ENCODE measurements at regions not wholly inside any gene's neighbourhood (a gene's known extent, or its start where the extent isn't known, plus 50 kb on each side); places are given as distances from the start of the nearest gene placed in this dataset.

DNA sequence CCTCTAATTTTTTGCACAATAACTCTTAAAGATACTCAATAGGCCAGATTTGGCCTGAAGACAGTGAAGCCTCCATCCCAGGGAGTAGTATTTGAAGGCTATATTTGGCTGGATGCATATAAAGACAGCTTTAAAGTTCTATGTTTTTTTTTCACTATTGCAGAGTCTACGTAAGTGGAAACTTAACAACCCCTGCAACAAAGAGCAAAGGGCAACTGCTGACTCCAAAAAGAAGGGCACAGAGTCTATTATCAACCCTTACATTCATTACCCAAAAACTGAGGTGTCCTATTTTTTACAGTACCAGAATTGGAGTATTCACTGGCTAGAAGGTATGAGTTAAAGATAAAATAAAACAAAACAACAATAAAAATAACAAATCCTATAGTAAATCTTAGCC, 329.8 kb upstream of the PKN2 start:
- H3K4me3 ChIP-seq (ENCODE audit: low read depth, low read length): no peak overlapping the region
- no peaks in the 10 kb centered on the region for H3K36me3 ChIP-seq (ENCODE audit: control insufficient read depth, insufficient read depth, low read length)
- no peaks in the 10 kb centered on the region for H3K27me3 ChIP-seq (ENCODE audit: control insufficient read depth, insufficient read depth, low read length)
- no peaks in the 10 kb centered on the region for H3K4me1 ChIP-seq (ENCODE audit: control insufficient read depth, insufficient read depth, low read length)
- H3K9me3 ChIP-seq (ENCODE audit: control insufficient read depth, insufficient read depth, low read length): no peaks in the 10 kb centered on the region
- no peak overlapping the region for H3K9ac ChIP-seq (ENCODE audit: low read depth, low read length)

DNA sequence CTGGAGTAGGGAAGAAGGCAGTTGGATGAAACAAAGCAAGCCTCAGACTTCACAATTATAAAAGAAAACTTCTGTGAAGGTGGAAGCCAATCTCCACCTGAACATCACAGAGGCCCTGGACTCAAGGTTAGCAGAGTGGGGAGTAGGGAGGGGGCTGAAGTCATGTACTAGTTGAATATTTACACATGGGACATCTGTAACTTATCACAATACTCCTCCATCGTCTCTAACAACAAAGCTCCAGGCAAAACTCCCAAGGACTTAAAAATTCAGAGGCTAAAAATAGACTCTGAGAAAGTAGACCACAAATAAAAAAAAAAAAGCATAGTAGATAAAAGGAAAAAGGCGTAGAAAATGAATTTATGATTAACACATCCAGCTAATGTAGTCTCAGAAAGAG, 326.3 kb upstream of the PKN2 start:
- Histone ChIP-seq H3K9ac (ENCODE audit: low read depth, low read length) (no peak overlapping the region), H3K36me3 (ENCODE audit: control insufficient read depth, insufficient read depth, low read length) (no peaks in the 10 kb centered on the region), H3K4me1 (ENCODE audit: control insufficient read depth, insufficient read depth, low read length) (no peaks in the 10 kb centered on the region), H3K9me3 (ENCODE audit: control insufficient read depth, insufficient read depth, low read length) (no peaks in the 10 kb centered on the region), H3K27me3 (ENCODE audit: control insufficient read depth, insufficient read depth, low read length) (no peaks in the 10 kb centered on the region), H3K4me3 (ENCODE audit: low read depth, low read length) (no peak overlapping the region)

DNA sequence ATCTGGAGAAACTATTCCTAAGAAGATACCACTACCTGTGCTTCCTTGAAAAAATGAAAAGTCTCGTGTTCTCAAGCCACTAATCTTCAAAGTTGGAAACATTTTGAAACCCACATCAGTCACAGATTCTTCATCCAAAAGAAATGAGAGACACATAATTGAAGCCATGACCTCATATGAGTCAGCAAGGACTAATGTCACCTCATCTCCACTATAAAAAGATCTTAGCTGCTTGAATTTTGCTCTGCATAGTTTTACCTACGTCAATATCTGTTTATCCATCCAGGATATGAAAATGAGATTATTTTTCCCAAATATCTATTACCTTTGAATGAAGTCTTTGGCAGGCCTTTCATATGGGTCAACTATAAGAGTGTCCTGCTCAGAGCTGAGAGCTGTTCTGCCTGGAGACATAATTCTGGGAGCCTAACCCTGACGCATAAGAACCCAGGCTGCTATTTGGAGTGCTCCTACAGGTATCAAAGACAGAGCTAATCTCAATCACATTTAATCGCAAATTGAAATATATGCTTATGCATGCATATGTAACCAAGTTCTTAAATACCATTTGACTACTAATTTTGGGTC, 312.5 kb upstream of the PKN2 start:
- Histone ChIP-seq H3K4me1 (ENCODE audit: control insufficient read depth, insufficient read depth, low read length) (no peaks in the 10 kb centered on the region), H3K27me3 (ENCODE audit: control insufficient read depth, insufficient read depth, low read length) (no peaks in the 10 kb centered on the region), H3K9me3 (ENCODE audit: control insufficient read depth, insufficient read depth, low read length) (no peaks in the 10 kb centered on the region), H3K9ac (ENCODE audit: low read depth, low read length) (no peak overlapping the region), H3K4me3 (ENCODE audit: low read depth, low read length) (no peak overlapping the region), H3K36me3 (ENCODE audit: control insufficient read depth, insufficient read depth, low read length) (no peaks in the 10 kb centered on the region)

DNA sequence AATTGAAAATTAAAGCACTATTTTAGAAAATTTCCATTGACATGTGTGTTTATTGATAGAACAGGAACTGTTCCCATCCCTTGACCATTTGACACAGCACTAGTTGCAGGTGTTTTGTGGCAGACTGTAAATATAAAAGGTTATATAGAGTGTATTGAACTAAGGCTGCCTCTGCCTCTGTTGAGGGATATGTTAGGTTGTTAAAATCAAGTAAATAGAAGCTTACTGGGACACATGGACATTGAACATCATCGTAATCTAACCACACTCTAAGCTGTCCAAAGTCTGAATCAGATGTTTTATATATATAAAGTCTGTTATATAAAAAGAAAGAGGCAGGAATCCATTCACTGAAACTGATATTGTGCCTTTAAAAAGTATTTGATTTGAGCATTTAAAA, 308.1 kb upstream of the PKN2 start:
- H3K4me1 ChIP-seq (ENCODE audit: control insufficient read depth, insufficient read depth, low read length): no peaks in the 10 kb centered on the region

DNA sequence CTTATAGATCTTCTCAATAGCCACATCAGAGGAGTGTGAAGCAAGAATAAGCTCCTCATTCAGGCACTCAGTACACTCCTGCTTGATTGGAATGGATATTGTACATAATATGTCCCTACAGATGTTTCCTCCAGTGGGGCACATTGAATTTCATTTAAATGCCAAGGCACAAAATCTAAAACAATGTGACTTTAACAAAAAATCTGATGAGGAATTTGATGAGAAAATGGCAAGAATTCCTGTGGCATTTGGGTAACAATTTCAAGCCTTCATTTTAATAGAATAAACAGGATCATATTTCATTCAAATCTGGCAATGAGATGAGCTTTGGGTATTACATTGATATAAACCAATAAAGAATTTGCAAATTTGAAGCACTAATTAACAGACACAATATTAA, 307.7 kb upstream of the PKN2 start:
- Histone ChIP-seq H3K9me3 (ENCODE audit: control insufficient read depth, insufficient read depth, low read length) (no peaks in the 10 kb centered on the region), H3K9ac (ENCODE audit: low read depth, low read length) (no peak overlapping the region), H3K4me3 (ENCODE audit: low read depth, low read length) (no peak overlapping the region), H3K4me1 (ENCODE audit: control insufficient read depth, insufficient read depth, low read length) (no peaks in the 10 kb centered on the region), H3K36me3 (ENCODE audit: control insufficient read depth, insufficient read depth, low read length) (no peaks in the 10 kb centered on the region), H3K27me3 (ENCODE audit: control insufficient read depth, insufficient read depth, low read length) (no peaks in the 10 kb centered on the region)

More for the DNA sequence above, 308.1 kb upstream of the PKN2 start:
- H3K9ac ChIP-seq (ENCODE audit: low read depth, low read length): no peak overlapping the region
- no peaks in the 10 kb centered on the region for H3K9me3 ChIP-seq (ENCODE audit: control insufficient read depth, insufficient read depth, low read length)
- H3K36me3 ChIP-seq (ENCODE audit: control insufficient read depth, insufficient read depth, low read length): no peaks in the 10 kb centered on the region
- H3K4me3 ChIP-seq (ENCODE audit: low read depth, low read length): no peak overlapping the region
- no peaks in the 10 kb centered on the region for H3K27me3 ChIP-seq (ENCODE audit: control insufficient read depth, insufficient read depth, low read length)

DNA sequence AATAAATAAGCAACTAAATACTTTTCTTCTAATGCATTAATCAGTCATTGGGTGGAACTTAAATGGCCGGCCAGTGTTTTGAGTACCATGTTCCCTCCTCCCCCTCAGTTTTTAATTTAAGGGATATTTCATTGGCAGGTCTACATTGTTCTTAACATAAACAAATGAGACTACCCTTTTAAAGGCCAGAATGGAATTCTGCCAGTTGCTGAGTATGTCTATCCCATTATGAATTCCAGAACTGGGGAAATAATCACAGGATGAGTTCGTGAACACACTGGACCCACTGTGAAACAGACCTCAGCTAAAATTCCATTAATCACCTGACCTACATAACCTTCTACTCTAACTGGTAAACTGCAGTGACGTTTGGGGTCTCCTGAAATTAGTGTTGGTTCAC, 305.5 kb upstream of the PKN2 start:
- Histone ChIP-seq H3K4me3 (ENCODE audit: low read depth, low read length) (no peak overlapping the region), H3K4me1 (ENCODE audit: control insufficient read depth, insufficient read depth, low read length) (no peaks in the 10 kb centered on the region), H3K36me3 (ENCODE audit: control insufficient read depth, insufficient read depth, low read length) (no peaks in the 10 kb centered on the region), H3K9me3 (ENCODE audit: control insufficient read depth, insufficient read depth, low read length) (no peaks in the 10 kb centered on the region), H3K9ac (ENCODE audit: low read depth, low read length) (no peak overlapping the region), H3K27me3 (ENCODE audit: control insufficient read depth, insufficient read depth, low read length) (no peaks in the 10 kb centered on the region)

DNA sequence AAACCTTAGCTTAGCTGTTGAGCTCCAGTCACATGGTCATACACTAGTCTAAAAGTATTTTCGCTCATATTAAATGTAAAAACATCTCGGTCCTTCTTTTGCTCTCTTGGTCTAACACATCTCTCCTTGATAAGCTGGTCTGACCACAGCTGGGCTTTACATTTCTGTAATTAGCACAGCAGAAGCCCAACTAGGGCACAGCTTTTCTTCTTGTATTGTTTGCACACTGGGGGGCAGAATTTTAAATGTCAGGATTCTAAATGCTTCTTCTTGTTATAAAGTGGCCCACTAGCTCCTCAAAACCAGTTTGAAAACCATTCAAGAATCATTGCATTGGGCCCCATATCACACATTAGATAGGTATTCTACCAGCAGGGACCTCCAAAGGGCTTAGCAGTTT, 289.1 kb upstream of the PKN2 start:
- Histone ChIP-seq H3K27me3 (ENCODE audit: control insufficient read depth, insufficient read depth, low read length) (no peaks in the 10 kb centered on the region), H3K4me1 (ENCODE audit: control insufficient read depth, insufficient read depth, low read length) (no peaks in the 10 kb centered on the region), H3K9ac (ENCODE audit: low read depth, low read length) (no peak overlapping the region), H3K9me3 (ENCODE audit: control insufficient read depth, insufficient read depth, low read length) (no peaks in the 10 kb centered on the region), H3K36me3 (ENCODE audit: control insufficient read depth, insufficient read depth, low read length) (no peaks in the 10 kb centered on the region), H3K4me3 (ENCODE audit: low read depth, low read length) (no peak overlapping the region)

DNA sequence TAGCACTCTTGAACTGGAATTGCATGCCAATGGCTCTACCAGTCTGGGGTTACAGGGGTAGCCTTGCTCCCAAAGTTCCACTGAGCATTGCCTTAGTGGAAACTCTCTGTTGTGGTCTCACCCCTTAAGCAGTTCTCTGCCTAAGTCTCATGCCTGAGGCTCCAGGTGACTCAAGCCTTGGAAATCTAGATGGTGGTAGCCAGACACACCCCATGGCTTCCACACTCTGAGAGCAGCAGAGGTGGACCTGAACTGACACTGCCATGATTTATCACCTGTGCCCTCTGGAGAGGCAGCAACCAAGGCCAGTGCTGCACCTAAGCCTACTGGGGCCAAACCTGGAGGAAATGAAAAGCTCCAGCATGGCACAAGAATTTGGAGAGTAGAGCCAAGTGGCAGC, 285.7 kb upstream of the PKN2 start:
- no peaks in the 10 kb centered on the region for H3K9me3 ChIP-seq (ENCODE audit: control insufficient read depth, insufficient read depth, low read length)
- no peaks in the 10 kb centered on the region for H3K36me3 ChIP-seq (ENCODE audit: control insufficient read depth, insufficient read depth, low read length)
- no peaks in the 10 kb centered on the region for H3K4me1 ChIP-seq (ENCODE audit: control insufficient read depth, insufficient read depth, low read length)
- no peaks in the 10 kb centered on the region for H3K27me3 ChIP-seq (ENCODE audit: control insufficient read depth, insufficient read depth, low read length)
- no peak overlapping the region for H3K9ac ChIP-seq (ENCODE audit: low read depth, low read length)
- H3K4me3 ChIP-seq (ENCODE audit: low read depth, low read length): no peak overlapping the region

DNA sequence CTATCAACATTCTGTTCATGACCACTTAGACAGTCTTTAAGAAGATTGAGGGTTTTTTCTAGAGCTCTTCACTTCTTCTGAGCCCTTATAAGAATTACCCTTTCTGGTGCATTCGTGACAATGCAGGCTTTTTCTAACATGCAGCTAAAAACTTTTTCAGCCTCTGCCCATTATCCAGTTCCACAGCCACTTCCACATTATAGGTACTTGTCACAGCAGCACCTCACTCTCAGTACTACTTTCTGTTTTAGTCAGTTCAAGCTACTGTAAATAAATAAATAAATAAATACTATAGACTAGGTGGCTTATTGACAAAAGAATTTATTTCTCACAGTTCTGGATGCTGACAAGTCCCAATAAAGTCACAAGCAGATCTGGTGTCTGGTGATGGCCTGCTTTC, 284.4 kb upstream of the PKN2 start:
- H3K4me3 ChIP-seq (ENCODE audit: low read depth, low read length): no peak overlapping the region
- no peaks in the 10 kb centered on the region for H3K36me3 ChIP-seq (ENCODE audit: control insufficient read depth, insufficient read depth, low read length)
- H3K9me3 ChIP-seq (ENCODE audit: control insufficient read depth, insufficient read depth, low read length): no peaks in the 10 kb centered on the region
- H3K9ac ChIP-seq (ENCODE audit: low read depth, low read length): no peak overlapping the region
- H3K4me1 ChIP-seq (ENCODE audit: control insufficient read depth, insufficient read depth, low read length): peaks cover 1% of the 10 kb centered on the region
- no peaks in the 10 kb centered on the region for H3K27me3 ChIP-seq (ENCODE audit: control insufficient read depth, insufficient read depth, low read length)

DNA sequence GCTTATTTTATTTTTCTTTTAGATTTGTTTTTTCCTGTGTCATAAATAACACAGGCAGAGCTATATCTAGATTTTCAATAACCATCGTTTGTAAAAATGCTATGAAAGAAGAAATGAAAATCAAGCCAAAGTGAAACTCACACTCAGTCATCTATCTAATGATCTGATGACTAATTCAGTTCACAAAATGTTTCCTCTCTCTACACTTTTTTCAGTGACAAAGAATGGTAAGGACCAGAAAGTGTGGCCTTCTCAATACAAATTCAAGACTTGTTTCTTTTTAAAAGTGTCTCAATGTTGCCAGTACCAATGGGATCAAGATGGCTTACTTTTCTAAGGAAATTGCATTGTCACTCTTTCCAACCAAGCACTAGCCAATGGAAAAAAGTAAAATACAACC, 282.8 kb upstream of the PKN2 start:
- peaks cover 4% of the 10 kb centered on the region for H3K4me1 ChIP-seq (ENCODE audit: control insufficient read depth, insufficient read depth, low read length)
- H3K9me3 ChIP-seq (ENCODE audit: control insufficient read depth, insufficient read depth, low read length): no peaks in the 10 kb centered on the region
- no peaks in the 10 kb centered on the region for H3K36me3 ChIP-seq (ENCODE audit: control insufficient read depth, insufficient read depth, low read length)
- H3K4me3 ChIP-seq (ENCODE audit: low read depth, low read length): no peak overlapping the region
- H3K9ac ChIP-seq (ENCODE audit: low read depth, low read length): no peak overlapping the region
- no peaks in the 10 kb centered on the region for H3K27me3 ChIP-seq (ENCODE audit: control insufficient read depth, insufficient read depth, low read length)

DNA sequence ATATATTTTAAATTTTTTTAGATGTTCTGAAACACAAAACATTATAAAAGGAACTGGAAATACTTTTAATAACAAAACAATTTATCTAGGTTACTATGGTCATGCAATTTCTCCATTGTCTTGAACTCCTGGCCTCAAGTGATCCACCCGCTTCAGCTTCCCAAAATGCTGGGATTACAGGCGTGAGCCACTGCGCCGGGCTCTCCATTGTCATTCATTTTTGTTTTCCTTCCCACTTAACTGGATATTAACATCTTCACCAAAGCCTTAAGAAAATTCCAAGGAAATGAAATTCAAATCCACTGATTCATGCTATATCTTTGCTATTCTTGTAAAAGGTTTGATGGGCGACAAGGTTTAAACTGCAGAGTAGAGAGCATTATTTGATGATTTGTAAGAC, 279.5 kb upstream of the PKN2 start:
- Histone ChIP-seq H3K4me3 (ENCODE audit: low read depth, low read length) (no peak overlapping the region), H3K9me3 (ENCODE audit: control insufficient read depth, insufficient read depth, low read length) (no peaks in the 10 kb centered on the region)

DNA sequence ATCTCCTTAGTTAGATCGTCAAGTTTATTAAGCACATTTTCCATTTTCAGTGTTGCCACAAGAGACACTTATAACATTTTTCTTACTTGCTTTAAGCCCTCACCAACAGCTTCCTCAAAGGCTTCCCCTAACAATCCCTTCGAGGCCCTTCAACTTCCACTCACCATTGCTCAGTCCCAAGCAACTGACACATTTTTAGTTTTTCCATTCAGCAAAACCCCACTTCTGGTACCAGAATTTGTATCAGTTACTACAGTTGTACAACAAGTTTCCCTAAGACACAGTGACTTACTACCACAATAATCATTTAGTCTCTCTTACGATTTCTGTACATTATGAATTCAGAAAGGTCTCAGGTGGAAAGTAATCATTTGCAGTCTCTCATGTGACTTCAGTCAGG, 276.8 kb upstream of the PKN2 start:
- Histone ChIP-seq H3K36me3 (ENCODE audit: control insufficient read depth, insufficient read depth, low read length) (no peaks in the 10 kb centered on the region), H3K27me3 (ENCODE audit: control insufficient read depth, insufficient read depth, low read length) (no peaks in the 10 kb centered on the region), H3K4me1 (ENCODE audit: control insufficient read depth, insufficient read depth, low read length) (peaks cover 4% of the 10 kb centered on the region), H3K9ac (ENCODE audit: low read depth, low read length) (no peak overlapping the region), H3K9me3 (ENCODE audit: control insufficient read depth, insufficient read depth, low read length) (no peaks in the 10 kb centered on the region), H3K4me3 (ENCODE audit: low read depth, low read length) (no peak overlapping the region)

More for the DNA sequence above, 279.5 kb upstream of the PKN2 start:
- Histone ChIP-seq H3K9ac (ENCODE audit: low read depth, low read length) (no peak overlapping the region), H3K27me3 (ENCODE audit: control insufficient read depth, insufficient read depth, low read length) (no peaks in the 10 kb centered on the region), H3K36me3 (ENCODE audit: control insufficient read depth, insufficient read depth, low read length) (no peaks in the 10 kb centered on the region), H3K4me1 (ENCODE audit: control insufficient read depth, insufficient read depth, low read length) (peaks cover 4% of the 10 kb centered on the region)
